HEK293T (cell line): ENCODE measurements at regions not wholly inside any gene's neighbourhood (a gene's known extent, or its start where the extent isn't known, plus 50 kb on each side); places are given as distances from the start of the nearest gene placed in this dataset.

ENCODE experiments used
- CTCF ChIA-PET: fragments of 350-600 bp; formaldehyde crosslinking; extraction: SDS; loops from one replicate; lab custom pipeline; 2021; ENCODE audit warnings: antibody characterized with exemption, inconsistent platforms; lab: Yijun Ruan, JAX
- POLR2A ChIA-PET: fragments of 350-600 bp; formaldehyde crosslinking; extraction: SDS; loops from one replicate; lab custom pipeline; 2020; ENCODE audit warnings: antibody characterized with exemption, inconsistent platforms; lab: Yijun Ruan, JAX
- DNase-seq: peaks from one replicate; pipeline ENCODE4 v3.0.0; 2012; ENCODE audit warnings: mixed read lengths; ENCODE audit errors: extremely low spot score
- ARNT ChIP-seq: fragments of 450-650 bp; IDR thresholded peaks from 2 replicates; pipeline ENCODE4 v1.6.1; 2017; ENCODE audit warnings: mild to moderate bottlenecking
- BHLHE40 ChIP-seq: fragments of 450-650 bp; IDR thresholded peaks from 2 replicates; pipeline ENCODE4 v1.6.1; 2016; ENCODE audit warnings: mild to moderate bottlenecking, moderate library complexity, borderline replicate concordance
- CTBP1 ChIP-seq: fragments of 450-650 bp; IDR thresholded peaks from 2 replicates; pipeline ENCODE4 v1.6.1; 2016; ENCODE audit warnings: borderline replicate concordance
- ELF4 ChIP-seq: fragments of 450-650 bp; IDR thresholded peaks from 2 replicates; pipeline ENCODE4 v1.6.1; 2017; ENCODE audit warnings: antibody characterized with exemption
- FOXA1 ChIP-seq: fragments of 450-650 bp; IDR thresholded peaks from 2 replicates; pipeline ENCODE4 v1.6.1; 2016; ENCODE audit warnings: mild to moderate bottlenecking
- FOXK2 ChIP-seq: fragments of 450-650 bp; IDR thresholded peaks from 2 replicates; pipeline ENCODE4 v1.6.1; 2016; ENCODE audit warnings: mild to moderate bottlenecking
- FOXM1 ChIP-seq: fragments of 450-650 bp; IDR thresholded peaks from 2 replicates; pipeline ENCODE4 v1.6.1; 2017; ENCODE audit warnings: mild to moderate bottlenecking, borderline replicate concordance
- HDGF ChIP-seq: fragments of 450-650 bp; IDR thresholded peaks from 2 replicates; pipeline ENCODE4 v1.6.1; 2017; ENCODE audit warnings: antibody characterized with exemption, borderline replicate concordance
- L3MBTL2 ChIP-seq: fragments of 450-650 bp; conservative IDR thresholded peaks from 2 replicates; pipeline ENCODE4 v1.6.1; 2016; ENCODE audit warnings: mild to moderate bottlenecking
- LEF1 ChIP-seq: fragments of 450-650 bp; IDR thresholded peaks from 2 replicates; pipeline ENCODE4 v1.6.1; 2017; ENCODE audit warnings: mild to moderate bottlenecking, borderline replicate concordance
- NFRKB ChIP-seq: fragments of 450-650 bp; IDR thresholded peaks from 2 replicates; pipeline ENCODE4 v1.6.1; 2016; ENCODE audit warnings: mild to moderate bottlenecking, moderate library complexity
- SP1 ChIP-seq: fragments of 450-650 bp; IDR thresholded peaks from 2 replicates; pipeline ENCODE4 v1.6.1; 2017
- SUZ12 ChIP-seq: fragments of 450-650 bp; IDR thresholded peaks from 2 replicates; pipeline ENCODE4 v1.6.1; 2016; ENCODE audit warnings: mild to moderate bottlenecking
- TARDBP ChIP-seq: fragments of 450-650 bp; IDR thresholded peaks from 2 replicates; pipeline ENCODE4 v1.6.1; 2016
- ZNF384 ChIP-seq: fragments of 450-650 bp; IDR thresholded peaks from 2 replicates; pipeline ENCODE4 v1.6.1; 2016
- TF ChIP-seq, protein P1 (sequence below): fragments of 450-650 bp; IDR thresholded peaks from 2 replicates; pipeline ENCODE4 v1.6.1; 2016

DNA sequence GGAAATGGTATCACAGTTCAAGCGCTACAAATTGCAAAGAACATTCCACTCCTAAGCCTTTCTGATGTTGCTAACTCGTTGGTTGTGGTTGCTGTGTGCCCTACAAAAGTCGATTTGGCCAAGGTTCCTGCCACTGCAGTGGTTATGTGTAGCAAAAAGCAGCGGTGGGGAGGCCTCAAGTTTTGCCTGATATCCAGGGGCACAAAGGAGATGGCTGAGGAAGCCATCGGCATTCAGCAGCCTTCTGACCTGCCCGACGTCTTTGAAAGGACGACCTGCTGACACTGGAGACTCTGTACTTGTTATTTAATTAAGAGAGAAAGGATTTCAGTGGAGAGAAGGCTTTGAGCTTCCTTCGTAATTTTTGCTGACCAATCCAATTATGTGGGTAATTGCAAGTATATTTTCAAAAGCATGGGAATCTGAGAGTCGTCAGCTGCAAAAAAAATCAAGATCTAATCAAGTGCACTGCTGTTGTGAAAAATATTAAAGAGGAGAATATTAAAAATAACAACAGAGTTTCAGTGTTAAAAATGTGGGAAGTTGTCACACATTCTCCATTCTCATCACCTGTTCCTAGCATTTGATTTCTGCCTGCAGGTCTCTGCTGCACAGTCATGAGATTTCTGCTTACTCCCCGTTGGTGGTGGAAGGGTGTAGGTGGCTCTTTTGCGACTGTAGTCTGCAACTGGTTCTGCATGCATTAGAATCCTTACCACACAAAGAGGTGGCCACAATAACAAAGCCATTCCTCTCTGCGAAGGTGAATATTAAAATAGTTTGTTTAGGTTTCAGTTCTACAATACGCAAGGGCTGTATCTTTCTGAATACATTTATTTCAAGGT is 319.2 kb downstream of the IRX2 start:
- POLR2A ChIA-PET = no interaction called here

DNA sequence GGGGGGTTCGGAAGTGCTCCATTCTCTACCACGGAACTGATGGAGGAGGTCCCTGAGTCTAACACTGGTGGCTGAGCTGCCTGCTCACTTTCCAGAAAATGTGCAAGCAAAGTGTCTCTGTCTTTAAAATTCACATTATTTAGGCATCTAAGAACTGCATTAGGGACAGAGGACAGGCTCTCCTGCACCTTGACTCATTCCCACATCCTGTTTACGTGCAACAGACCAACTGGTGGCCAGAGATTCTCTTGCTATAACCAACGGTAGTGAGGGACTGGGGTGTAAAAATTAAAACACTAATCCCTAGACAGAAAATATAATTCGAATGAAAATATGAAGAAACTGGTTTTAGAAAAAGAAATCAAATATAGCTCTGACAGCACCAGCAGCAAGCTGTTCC is 320.9 kb downstream of the IRX2 start:
- TF ChIP-seq TARDBP = no peak
- no peak for TF ChIP-seq ZNF384
- TF ChIP-seq, protein P1, sequence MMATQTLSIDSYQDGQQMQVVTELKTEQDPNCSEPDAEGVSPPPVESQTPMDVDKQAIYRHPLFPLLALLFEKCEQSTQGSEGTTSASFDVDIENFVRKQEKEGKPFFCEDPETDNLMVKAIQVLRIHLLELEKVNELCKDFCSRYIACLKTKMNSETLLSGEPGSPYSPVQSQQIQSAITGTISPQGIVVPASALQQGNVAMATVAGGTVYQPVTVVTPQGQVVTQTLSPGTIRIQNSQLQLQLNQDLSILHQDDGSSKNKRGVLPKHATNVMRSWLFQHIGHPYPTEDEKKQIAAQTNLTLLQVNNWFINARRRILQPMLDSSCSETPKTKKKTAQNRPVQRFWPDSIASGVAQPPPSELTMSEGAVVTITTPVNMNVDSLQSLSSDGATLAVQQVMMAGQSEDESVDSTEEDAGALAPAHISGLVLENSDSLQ = no peak
- TF ChIP-seq L3MBTL2 = no peak
- no peak for TF ChIP-seq BHLHE40
- TF ChIP-seq SUZ12 = no peak
- TF ChIP-seq FOXM1 = no peak
- no peak for TF ChIP-seq SP1
- no peak for TF ChIP-seq FOXA1
- no peak for TF ChIP-seq NFRKB
- no peak for TF ChIP-seq ELF4
- TF ChIP-seq FOXK2 = no peak
- no peak for TF ChIP-seq HDGF
- no peak for TF ChIP-seq ARNT
- no peak for TF ChIP-seq LEF1
- no peak for TF ChIP-seq CTBP1
- ChIA-PET POLR2A (no interaction called here), CTCF (no interaction called here)
- DNase-seq = no peak

More for the DNA sequence above, 319.2 kb downstream of the IRX2 start:
- TF ChIP-seq SUZ12 (no peak), ZNF384 (no peak), FOXM1 (no peak), SP1 (no peak), FOXK2 (no peak), CTBP1 (no peak), TARDBP (no peak), HDGF (no peak), ARNT (no peak), FOXA1 (no peak), L3MBTL2 (no peak), ELF4 (no peak), BHLHE40 (no peak), LEF1 (no peak), NFRKB (no peak)
- TF ChIP-seq, protein P1 = no peak
- DNase-seq = no peak
- CTCF ChIA-PET = no interaction called here

GRCh38 chr5:2427983-2428382 is 323.5 kb downstream of the IRX2 start:
- ChIA-PET POLR2A (no interaction called here), CTCF (no interaction called here)
- no peak for DNase-seq
- TF ChIP-seq FOXA1 (no peak), SUZ12 (no peak), LEF1 (no peak), FOXM1 (no peak), NFRKB (no peak), BHLHE40 (no peak), TARDBP (no peak), SP1 (no peak), L3MBTL2 (no peak), HDGF (no peak), CTBP1 (no peak), FOXK2 (no peak), ELF4 (no peak), ZNF384 (no peak), ARNT (no peak)
- TF ChIP-seq, protein P1 = no peak

DNA sequence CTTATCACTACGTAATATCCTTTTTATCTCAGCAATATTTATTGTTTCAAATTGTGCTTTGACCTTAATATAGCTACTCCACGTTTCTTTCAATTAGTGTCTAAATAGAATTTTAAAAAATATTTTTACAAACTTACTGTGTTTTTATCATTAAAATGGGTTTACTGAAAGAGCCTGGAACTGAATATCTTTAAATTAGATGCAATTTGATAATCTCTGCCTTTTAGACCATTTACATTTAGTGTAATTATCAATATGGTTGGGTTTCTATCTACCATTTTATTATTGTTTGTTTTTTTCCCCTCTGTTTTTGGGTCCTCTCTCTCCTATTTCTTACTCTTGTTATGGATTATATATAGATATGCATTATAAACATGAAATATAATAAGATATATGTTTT is 327.8 kb downstream of the IRX2 start:
- CTCF ChIA-PET = no interaction called here
- POLR2A ChIA-PET = no interaction called here

GRCh38 chr5:2417301-2417700 is 334.2 kb downstream of the IRX2 start:
- DNase-seq = no peak
- TF ChIP-seq ZNF384 = no peak
- TF ChIP-seq FOXA1 = no peak
- no peak for TF ChIP-seq BHLHE40
- no peak for TF ChIP-seq FOXK2
- no peak for TF ChIP-seq ARNT
- TF ChIP-seq HDGF = no peak
- TF ChIP-seq L3MBTL2 = no peak
- TF ChIP-seq LEF1 = no peak
- TF ChIP-seq FOXM1 = no peak
- TF ChIP-seq TARDBP = no peak
- TF ChIP-seq SP1 = no peak
- TF ChIP-seq CTBP1 = no peak
- TF ChIP-seq SUZ12 = no peak
- no peak for TF ChIP-seq ELF4
- POLR2A ChIA-PET = no interaction called here
- CTCF ChIA-PET = no interaction called here

More for the DNA sequence above, 327.8 kb downstream of the IRX2 start:
- DNase-seq = no peak
- no peak for TF ChIP-seq ELF4
- no peak for TF ChIP-seq SUZ12
- no peak for TF ChIP-seq LEF1
- TF ChIP-seq TARDBP = no peak
- TF ChIP-seq, protein P1 = no peak
- TF ChIP-seq FOXM1 = no peak
- no peak for TF ChIP-seq L3MBTL2
- TF ChIP-seq ARNT = no peak
- TF ChIP-seq SP1 = no peak
- no peak for TF ChIP-seq ZNF384
- no peak for TF ChIP-seq BHLHE40
- TF ChIP-seq HDGF = no peak
- TF ChIP-seq CTBP1 = no peak
- no peak for TF ChIP-seq NFRKB
